DOHH2 (cell line): ENCODE measurements at regions not wholly inside any gene's neighbourhood (a gene's known extent, or its start where the extent isn't known, plus 50 kb on each side); places are given as distances from the start of the nearest gene placed in this dataset.

ENCODE experiments used
- CTCF ChIP-seq: fragments of 200-600 bp; sonication (generic); IDR thresholded peaks from one replicate; pipeline ENCODE4 v1.5.1; 2014; ENCODE audit warnings: antibody characterized with exemption, mild to moderate bottlenecking, low read depth, low read length; ENCODE audit not compliant: poor library complexity, severe bottlenecking
- EZH2phosphoT487 ChIP-seq: fragments of 200-600 bp; sonication (generic); IDR thresholded peaks from 2 replicates; pipeline ENCODE4 v1.6.1; 2017; ENCODE audit warnings: borderline replicate concordance, mild to moderate bottlenecking, antibody characterized with exemption, low read length, moderate library complexity, mixed read lengths

- no peak for TF ChIP-seq CTCF
- TF ChIP-seq EZH2phosphoT487, result no peak
Observed at GRCh38 chr4:106583567-106583966, 215.0 kb upstream of the GIMD1 start.
